ENCODE measurements at regions not wholly inside any gene's neighbourhood (a gene's known extent, or its start where the extent isn't known, plus 50 kb on each side); places are given as distances from the start of the nearest gene placed in this dataset.

- TF ChIP-seq CTCF (IDR thresholded peaks at IDR 0.05) = no peak
- TF ChIP-seq EZH2 (IDR thresholded peaks at IDR 0.05) = no peak
Measured at GRCh38 chr1:29686012-29686930, 449.9 kb downstream of the PTPRU start.

All from neural progenitor cell (in vitro differentiated cells).